ENCODE measurements at regions not wholly inside any gene's neighbourhood (a gene's known extent, or its start where the extent isn't known, plus 50 kb on each side); places are given as distances from the start of the nearest gene placed in this dataset.
A peak's percentile ranks its signal among the peaks of the same experiment; 100 is the strongest.
"Not testable (repeated sequence)": the region's sequence is repeated elsewhere in the genome, so short reads cannot be mapped to it uniquely, and the experiment has no call there.

DNA sequence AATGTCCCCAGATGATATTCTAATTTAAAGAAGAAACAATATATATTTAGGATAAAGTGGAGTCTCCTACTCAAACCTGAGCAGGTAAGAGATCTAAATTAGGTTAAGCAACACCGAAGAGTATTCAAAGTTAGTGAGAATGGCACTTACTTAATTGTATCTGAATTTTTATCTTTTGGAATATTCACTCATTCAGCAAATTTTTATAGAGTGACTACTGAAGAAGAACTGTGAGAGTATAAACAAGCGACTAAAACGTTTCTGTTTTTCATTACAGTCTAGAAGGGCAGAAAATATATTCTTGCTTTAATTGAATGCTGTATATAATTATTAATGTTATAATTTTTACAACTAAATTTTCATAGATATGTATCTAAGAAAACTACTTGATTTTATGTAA lies 567.7 kb upstream of the TBL1XR1 start:
- DNase-seq, result no peak

DNA sequence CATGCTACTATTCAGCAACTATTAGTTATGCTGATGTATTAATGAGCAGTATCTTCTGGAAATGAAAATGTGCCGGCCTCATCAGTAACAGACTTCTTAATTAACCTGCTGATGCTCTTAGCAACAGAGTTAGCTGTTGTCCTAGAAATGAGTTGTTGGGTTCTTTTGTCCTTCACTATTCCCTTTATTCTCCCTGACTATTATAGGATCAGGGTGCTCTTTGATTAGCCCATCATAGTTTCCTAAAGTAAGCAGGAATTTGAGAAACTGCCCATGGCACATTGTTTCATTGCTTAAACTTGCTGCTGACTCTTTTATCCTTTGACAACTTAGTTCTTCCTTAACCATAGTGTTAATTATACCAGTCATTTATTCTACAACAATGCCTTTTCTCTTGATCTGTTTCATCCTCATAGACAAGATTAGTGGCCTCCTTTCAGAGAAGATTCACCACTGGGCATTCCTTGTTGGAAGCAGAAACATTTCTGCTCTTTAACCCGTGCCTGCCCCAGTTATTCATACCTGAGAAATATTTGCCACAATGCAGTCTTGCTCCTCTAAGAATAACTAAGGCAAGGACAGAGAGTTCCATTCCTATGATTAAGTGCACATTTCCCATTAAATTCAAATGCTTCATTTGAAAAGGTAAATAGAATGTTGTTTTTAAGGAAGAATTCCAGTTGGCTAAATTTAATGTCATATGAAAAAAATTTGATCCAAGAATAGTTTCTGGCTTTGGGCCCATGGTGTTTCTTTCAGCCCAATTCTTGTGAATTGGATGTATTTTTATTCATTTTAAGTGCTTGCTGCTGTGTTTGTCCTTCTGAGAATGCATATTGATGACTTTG lies 573.3 kb upstream of the TBL1XR1 start:
- DNase-seq, result no peak

- DNase-seq, result peak; percentile 24 to 45
These were observed 574.5 kb upstream of the TBL1XR1 start for GRCh38 chr3:177771780-177772179.

DNA sequence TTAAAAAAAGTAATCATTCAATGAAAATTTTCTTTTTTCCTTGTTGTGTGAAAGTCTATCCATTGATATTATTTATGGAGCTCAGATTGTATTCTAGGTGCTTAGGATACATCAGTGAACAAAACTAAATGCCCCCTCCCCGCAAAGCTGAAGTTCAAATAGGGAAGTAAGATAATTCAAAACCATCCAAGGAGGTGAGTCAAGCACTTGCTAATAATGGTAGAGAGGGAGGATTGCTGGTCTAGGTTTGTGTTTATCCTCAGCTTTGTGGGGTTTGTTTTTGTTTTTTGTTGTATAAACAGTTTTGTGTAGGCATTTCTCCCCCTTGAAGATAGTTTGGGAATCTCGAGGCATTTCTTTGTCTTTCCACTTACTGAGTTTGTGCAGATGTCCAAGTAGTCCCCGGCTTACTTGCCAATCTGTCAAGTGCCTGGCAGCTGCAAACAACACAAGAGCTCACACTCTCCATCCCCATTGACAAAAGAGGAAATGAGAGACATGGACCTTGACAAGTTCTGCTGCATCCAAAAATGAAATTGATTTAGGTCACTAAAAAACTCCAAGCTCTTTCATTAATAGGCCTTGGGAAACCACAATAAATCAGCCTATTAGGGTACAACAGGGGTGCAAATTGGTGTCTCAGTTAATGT lies 575.8 kb upstream of the TBL1XR1 start:
- no peak for DNase-seq

DNA sequence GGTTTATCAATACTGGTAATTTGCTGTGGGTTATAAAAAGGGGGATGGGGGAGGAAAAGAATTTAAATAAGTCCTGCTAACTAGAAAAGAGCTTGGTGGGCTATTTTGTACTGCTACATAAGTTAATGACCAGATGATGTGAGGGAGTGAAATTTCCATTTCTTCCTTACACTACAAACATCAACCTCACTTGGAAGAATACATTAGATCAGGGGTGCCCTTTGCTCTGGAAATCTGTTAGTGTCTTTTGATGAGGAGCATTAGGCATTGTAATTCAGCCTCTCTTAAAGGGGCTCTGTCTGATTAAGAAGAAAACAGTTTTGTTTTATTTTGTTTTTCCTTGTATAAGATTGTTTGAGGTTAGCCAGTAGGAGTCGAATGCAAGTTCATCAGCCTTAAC lies 576.4 kb upstream of the TBL1XR1 start:
- DNase-seq, result no peak

- DNase-seq, result no peak
These were observed 579.4 kb upstream of the TBL1XR1 start for GRCh38 chr3:177776661-177777101.

GRCh38 chr3:177777699-177778098 lies 580.4 kb upstream of the TBL1XR1 start:
- DNase-seq, result peak; percentile 56 to 77

GRCh38 chr3:177778633-177779032 lies 581.4 kb upstream of the TBL1XR1 start:
- DNase-seq, result peak; percentile 28 to 50

DNA sequence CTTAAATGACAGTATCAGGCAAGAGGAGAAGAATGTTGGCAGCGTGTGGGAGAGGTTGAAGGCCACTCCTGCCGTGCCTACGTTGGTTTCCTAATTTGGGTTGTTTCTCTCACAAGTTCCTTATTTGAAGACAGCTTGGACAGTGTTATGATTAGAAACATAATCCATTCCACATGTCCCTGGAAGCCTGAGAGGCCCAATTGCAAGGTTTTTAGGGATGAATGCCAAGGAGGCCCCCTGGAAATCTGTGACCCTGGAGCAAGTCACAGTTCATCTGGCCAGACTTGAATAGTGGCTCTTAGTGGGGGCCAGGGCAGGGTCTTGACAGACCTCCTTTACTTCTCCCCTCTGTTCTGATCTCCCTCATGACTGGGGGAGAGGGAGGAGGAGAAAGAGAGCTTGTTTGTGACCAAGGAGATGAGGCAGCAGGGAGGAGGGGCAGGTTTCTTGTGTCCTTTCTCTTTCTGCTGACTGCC lies 584.4 kb upstream of the TBL1XR1 start:
- peak; percentile 69 to 75 for DNase-seq

DNA sequence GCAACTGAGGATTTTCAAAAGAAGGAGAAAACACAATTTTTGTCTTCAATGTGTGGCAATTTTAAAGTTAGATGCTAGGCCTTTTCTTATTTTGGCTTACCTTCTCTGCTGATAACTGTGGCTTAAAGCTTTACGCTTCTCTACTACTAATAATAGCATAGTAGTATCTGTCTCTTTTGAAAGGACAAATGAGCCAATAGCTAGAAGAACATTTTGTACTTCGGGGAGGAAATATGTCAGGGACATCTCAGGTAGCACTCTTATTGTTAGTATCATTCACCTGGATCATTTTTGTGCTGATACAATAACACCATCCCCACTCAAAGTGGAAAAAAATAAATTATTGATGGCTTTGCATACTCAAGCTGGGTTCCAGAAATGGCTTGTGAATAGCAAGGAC lies 586.1 kb upstream of the TBL1XR1 start:
- no peak for DNase-seq

DNA sequence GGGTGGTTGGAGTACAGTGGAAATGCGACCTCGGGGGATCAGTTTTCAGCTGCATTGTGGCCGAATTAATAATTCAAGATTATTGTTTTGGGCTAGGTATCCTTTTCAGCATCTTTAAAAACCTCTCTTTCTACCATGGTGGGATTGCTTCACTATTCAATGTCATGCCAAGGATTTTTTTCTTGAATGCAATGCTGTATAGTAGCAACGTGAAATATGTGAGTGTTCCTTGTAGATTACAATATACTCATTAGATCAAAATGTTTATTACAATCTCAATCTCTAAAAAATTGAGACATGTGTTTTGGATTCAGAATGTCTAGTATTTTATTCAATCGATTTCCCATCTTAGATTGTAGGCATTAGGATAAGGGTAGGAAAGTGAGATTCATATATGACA lies 586.5 kb upstream of the TBL1XR1 start:
- DNase-seq, result no peak

DNA sequence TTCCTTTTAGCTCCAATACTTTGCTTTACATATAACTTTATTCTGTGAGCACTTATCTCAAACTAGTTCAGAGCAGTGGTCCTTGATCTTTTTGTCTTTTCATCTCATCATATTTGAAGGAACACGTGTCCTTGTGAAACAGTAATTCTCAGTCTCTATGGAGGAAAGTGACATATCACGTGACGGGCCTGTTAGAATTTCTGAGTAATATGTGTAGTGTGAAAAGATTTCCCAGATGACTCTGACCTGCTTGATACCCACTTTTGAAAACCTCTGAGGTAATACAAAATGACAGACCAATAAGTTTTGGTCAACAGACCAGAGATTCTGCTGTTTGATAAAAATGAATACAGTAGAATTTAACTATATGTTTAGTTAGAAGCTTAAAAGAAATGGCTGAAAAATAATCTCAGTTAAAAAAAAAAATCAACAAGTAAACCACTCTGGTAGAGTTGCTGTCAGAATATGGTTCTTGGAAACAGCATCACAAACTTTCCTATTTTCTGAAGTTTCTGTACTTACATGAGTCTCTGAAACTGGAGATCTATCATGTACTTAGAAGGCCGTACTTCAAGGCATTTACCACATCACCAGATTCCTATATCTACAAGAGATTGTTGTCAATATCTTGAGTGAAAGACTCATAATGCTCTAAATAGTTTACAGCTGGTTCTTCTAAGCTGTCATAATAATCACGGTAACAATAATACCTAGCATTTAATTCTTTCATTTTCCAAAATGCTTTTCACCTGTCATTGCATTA lies 590.2 kb upstream of the TBL1XR1 start:
- DNase-seq, result no peak

- DNase-seq, result no peak
These were observed 592.2 kb upstream of the TBL1XR1 start for GRCh38 chr3:177789500-177789899.

DNA sequence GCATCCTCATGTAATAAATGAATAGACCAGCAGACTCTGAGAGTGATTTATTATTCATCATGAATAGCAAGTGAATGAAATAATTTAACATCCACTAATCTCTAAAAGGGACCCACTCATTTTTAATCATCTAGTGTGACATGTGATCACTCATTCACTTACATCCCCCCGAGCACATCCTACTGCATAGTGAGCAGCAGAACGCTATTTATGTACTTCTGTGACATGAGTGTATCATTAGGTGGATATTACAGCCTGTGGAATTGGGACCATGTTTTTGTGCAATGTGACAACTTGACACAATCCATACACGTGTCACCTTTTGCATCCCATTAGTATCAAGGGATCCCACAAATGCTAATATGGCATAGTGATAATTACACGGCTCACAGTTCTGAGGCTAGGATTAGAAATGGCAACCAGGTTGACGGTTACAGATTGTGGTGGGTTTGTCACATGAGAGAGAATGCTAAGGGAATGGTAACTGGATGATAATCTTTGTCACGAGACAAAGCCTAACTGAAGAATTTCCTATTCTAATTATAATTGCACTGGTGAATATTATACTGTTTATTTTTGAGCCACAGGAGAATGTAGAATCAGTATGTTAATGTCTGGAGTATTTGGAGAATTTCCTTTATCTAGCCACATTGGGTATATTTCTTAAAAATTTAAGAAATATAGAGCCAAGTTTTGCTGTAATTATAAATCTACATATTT lies 595.2 kb upstream of the TBL1XR1 start:
- DNase-seq, result no peak

- DNase-seq, result no peak
These were observed 596.2 kb upstream of the TBL1XR1 start for GRCh38 chr3:177793451-177793850.

DNA sequence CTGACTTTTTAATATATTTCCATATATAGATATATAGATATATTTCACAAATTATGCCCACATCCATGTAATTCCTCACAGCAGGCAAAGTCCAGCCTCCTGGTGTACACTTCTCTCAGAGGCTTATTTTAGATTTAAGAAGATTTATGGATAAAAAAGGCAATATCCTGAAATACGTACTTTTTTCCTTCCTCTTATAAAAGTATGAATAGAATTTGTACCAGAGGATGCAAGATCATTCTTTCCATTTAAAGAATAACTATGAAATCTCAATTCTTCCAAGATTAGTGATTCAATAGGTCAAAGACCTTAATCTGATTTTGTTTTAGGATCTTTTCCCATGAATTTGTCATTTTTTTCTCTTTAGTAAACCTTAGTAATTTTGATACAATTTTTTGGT lies 597.9 kb upstream of the TBL1XR1 start:
- no peak for DNase-seq

- no peak for DNase-seq
These were observed 598.6 kb upstream of the TBL1XR1 start for GRCh38 chr3:177795859-177796258.

- not testable (repeated sequence) for DNase-seq
These were observed 602.9 kb upstream of the TBL1XR1 start for GRCh38 chr3:177800147-177800546.

DNA sequence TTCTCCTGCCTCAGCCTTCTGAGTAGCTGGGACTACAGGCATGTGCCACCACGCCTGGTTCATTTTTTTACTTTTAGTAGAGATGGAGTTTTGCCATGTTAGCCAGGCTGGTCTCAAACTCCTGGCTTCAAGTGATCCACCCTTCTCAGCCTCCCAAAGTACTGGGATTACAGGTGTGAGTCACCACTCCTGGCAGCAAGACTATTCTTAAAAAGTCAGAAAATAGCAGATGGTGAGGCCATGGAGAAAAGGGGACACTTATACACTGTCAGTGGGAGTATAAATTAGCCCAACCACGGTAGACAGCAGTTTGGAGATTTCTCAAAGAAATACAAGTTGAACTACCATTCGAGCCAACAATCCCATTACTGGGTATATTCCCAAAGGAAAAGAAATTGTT lies 603.3 kb upstream of the TBL1XR1 start:
- no peak for DNase-seq

DNA sequence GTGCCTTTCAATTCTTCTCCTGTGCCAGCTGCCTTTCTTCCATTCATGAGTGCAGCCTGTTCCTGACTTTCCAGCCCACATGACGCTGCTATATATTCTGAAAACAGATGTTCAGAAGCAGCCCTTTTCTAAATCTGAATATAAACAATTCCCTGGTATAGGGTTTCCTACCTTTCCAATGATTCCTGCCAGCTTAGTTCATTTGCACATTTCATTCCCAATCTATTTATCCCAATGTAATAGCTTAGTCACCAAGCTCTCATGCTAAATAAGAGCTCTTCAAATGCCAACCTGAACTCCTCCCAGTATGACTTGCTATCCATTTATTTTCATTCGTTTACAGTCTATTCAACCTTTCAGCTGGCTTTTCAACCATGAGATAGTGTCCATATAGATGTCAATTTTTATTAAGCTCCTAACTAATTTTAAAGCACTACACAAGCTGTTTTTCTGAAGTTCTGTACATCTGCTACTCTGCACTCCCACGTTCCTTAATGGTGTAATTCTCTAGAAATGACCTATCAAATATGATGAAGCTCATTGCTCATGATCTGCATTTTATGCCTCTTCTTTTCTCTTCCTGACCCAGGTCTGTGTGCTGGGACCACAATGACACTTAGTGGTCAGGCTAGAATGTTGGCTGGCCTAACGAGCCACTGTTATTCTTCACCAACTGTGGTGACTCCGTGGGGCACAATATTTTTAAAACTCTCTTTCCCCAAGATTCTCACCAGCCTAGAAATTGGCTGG lies 605.0 kb upstream of the TBL1XR1 start:
- no peak for DNase-seq

- no peak for DNase-seq
These were observed 606.2 kb upstream of the TBL1XR1 start for GRCh38 chr3:177803500-177803899.

- DNase-seq, result no peak
These were observed 606.8 kb upstream of the TBL1XR1 start for GRCh38 chr3:177804032-177804431.
